SK-N-SH treated with all-trans-retinoic acid at 6 μM for 48 hours (cell line): ENCODE measurements at regions not wholly inside any gene's neighbourhood (a gene's known extent, or its start where the extent isn't known, plus 50 kb on each side); places are given as distances from the start of the nearest gene placed in this dataset.

Experiments
- ATAC-seq: fragments of 200-7000 bp; cut with Tn5 transposase; 3 replicates; pipeline ENCODE4 v1.9.1; 2020; ENCODE audit warnings: mild to moderate bottlenecking, moderate library complexity
- ARNTL ChIP-seq: fragments of 450-650 bp; formaldehyde crosslinking; IDR thresholded peaks from 2 replicates; pipeline ENCODE4 v1.5.0; 2020; ENCODE audit warnings: low read depth, mild to moderate bottlenecking, moderate library complexity, borderline replicate concordance
- BACH2 ChIP-seq: fragments of 250-450 bp; sonication (Bioruptor Pico); IDR thresholded peaks from 2 replicates; pipeline ENCODE4 v1.9.0; 2021; ENCODE audit warnings: mild to moderate bottlenecking, borderline replicate concordance
- CSDC2 ChIP-seq: fragments of 250-450 bp; sonication (Bioruptor Pico); IDR thresholded peaks from 2 replicates; pipeline ENCODE4 v1.5.0; 2020; ENCODE audit warnings: mild to moderate bottlenecking, moderate library complexity
- ESRRG ChIP-seq: fragments of 250-450 bp; sonication (Bioruptor Pico); IDR thresholded peaks from 2 replicates; pipeline ENCODE4 v1.6.1; 2021; ENCODE audit warnings: mild to moderate bottlenecking
- ISL1 ChIP-seq: fragments of 250-450 bp; sonication (Bioruptor Pico); IDR thresholded peaks from 2 replicates; pipeline ENCODE4 v2.1.2; 2022; ENCODE audit warnings: mild to moderate bottlenecking, moderate library complexity
- OSR1 ChIP-seq: fragments of 250-450 bp; sonication (Bioruptor Pico); IDR thresholded peaks from 2 replicates; pipeline ENCODE4 v1.8.0; 2022; ENCODE audit warnings: moderate library complexity, mild to moderate bottlenecking, inconsistent platforms
- PPARA ChIP-seq: fragments of 250-450 bp; sonication (Bioruptor Pico); IDR thresholded peaks from 2 replicates; pipeline ENCODE4 v1.5.0; 2020; ENCODE audit warnings: mild to moderate bottlenecking, borderline replicate concordance
- RARB ChIP-seq: fragments of 250-450 bp; sonication (Bioruptor Pico); IDR thresholded peaks from 2 replicates; pipeline ENCODE4 v1.8.0; 2021; ENCODE audit warnings: mild to moderate bottlenecking, moderate library complexity
- SNAI2 ChIP-seq: fragments of 250-450 bp; sonication (Bioruptor Pico); IDR thresholded peaks from 2 replicates; pipeline ENCODE4 v1.5.0; 2020; ENCODE audit warnings: mild to moderate bottlenecking, moderate library complexity
- TCF4 ChIP-seq: fragments of 250-450 bp; sonication (Bioruptor Pico); IDR thresholded peaks from 2 replicates; pipeline ENCODE4 v1.8.0; 2021; ENCODE audit warnings: mild to moderate bottlenecking, moderate library complexity, borderline replicate concordance
- TOX ChIP-seq: fragments of 250-450 bp; sonication (Bioruptor Pico); IDR thresholded peaks from 2 replicates; pipeline ENCODE4 v1.8.0; 2021; ENCODE audit warnings: mild to moderate bottlenecking, moderate library complexity, borderline replicate concordance
- ZC3H10 ChIP-seq: fragments of 250-450 bp; sonication (Bioruptor Pico); IDR thresholded peaks from 2 replicates; pipeline ENCODE4 v1.5.1; 2021; ENCODE audit warnings: mild to moderate bottlenecking, moderate library complexity
- ZFP3 ChIP-seq: fragments of 250-450 bp; sonication (Bioruptor Pico); IDR thresholded peaks from 2 replicates; pipeline ENCODE4 v1.5.0; 2020; ENCODE audit warnings: mild to moderate bottlenecking, moderate library complexity
- ZFP30 ChIP-seq: fragments of 450-650 bp; formaldehyde crosslinking; IDR thresholded peaks from 2 replicates; pipeline ENCODE4 v1.5.0; 2022; ENCODE audit warnings: mild to moderate bottlenecking, moderate library complexity
- ZNF70 ChIP-seq: fragments of 450-650 bp; formaldehyde crosslinking; IDR thresholded peaks from 2 replicates; pipeline ENCODE4 v1.5.0; 2020; ENCODE audit warnings: mild to moderate bottlenecking, moderate library complexity
- ZNF8 ChIP-seq: fragments of 450-650 bp; formaldehyde crosslinking; IDR thresholded peaks from 2 replicates; pipeline ENCODE4 v1.5.0; 2020; ENCODE audit warnings: mild to moderate bottlenecking, moderate library complexity
- TF ChIP-seq, protein P1 (sequence below): fragments of 250-450 bp; sonication (Bioruptor Pico); IDR thresholded peaks from 2 replicates; pipeline ENCODE4 v1.5.1; 2021; ENCODE audit warnings: mild to moderate bottlenecking, moderate library complexity
- TF ChIP-seq, protein P2 (sequence below): fragments of 250-450 bp; sonication (Bioruptor Pico); IDR thresholded peaks from 2 replicates; pipeline ENCODE4 v1.5.0; 2020; ENCODE audit warnings: mild to moderate bottlenecking, moderate library complexity
- TF ChIP-seq, protein P3 (sequence below): fragments of 250-450 bp; sonication (Bioruptor Pico); IDR thresholded peaks from 2 replicates; pipeline ENCODE4 v1.5.1; 2020; ENCODE audit warnings: low read depth, mild to moderate bottlenecking, moderate library complexity
- TF ChIP-seq, protein P4 (sequence below): fragments of 250-450 bp; sonication (Bioruptor Pico); IDR thresholded peaks from 2 replicates; pipeline ENCODE4 v1.8.0; 2020; ENCODE audit warnings: mild to moderate bottlenecking, moderate library complexity, borderline replicate concordance

DNA sequence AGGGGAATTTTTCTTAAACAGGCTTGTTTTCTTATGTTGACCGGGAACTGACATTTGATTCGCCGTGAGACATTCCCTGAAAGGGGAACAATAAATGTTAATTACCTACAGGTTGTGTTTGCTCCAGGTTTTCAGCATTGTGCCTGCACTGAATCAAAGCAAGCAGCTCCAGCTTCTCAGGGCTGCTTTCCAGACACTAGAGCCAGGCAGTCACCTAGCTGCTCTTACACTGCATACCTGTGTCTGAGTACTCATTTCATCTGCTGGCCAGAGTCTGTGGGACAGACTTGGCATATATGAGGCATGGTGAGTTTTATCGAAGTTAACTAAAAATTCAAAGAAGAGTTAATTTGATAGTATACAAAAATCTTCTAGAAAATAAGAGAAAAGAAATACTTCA is 951.8 kb upstream of the MAP3K7 start:
- no peak for ATAC-seq
- TF ChIP-seq, protein P1, sequence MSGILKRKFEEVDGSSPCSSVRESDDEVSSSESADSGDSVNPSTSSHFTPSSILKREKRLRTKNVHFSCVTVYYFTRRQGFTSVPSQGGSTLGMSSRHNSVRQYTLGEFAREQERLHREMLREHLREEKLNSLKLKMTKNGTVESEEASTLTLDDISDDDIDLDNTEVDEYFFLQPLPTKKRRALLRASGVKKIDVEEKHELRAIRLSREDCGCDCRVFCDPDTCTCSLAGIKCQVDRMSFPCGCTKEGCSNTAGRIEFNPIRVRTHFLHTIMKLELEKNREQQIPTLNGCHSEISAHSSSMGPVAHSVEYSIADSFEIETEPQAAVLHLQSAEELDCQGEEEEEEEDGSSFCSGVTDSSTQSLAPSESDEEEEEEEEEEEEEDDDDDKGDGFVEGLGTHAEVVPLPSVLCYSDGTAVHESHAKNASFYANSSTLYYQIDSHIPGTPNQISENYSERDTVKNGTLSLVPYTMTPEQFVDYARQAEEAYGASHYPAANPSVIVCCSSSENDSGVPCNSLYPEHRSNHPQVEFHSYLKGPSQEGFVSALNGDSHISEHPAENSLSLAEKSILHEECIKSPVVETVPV = no peak
- TF ChIP-seq RARB (CRISPR knock-in tag) (no peak), ZFP30 (CRISPR knock-in tag) (no peak), OSR1 (no peak), ARNTL (CRISPR knock-in tag) (no peak), ISL1 (CRISPR knock-in tag) (no peak), ZC3H10 (CRISPR knock-in tag) (no peak), TOX (CRISPR knock-in tag) (no peak), CSDC2 (CRISPR knock-in tag) (no peak), ZNF70 (CRISPR knock-in tag) (no peak), PPARA (CRISPR knock-in tag) (no peak), ZNF8 (no peak), ESRRG (CRISPR knock-in tag) (no peak), SNAI2 (CRISPR knock-in tag) (no peak), BACH2 (CRISPR knock-in tag) (no peak), TCF4 (CRISPR knock-in tag) (no peak)
- TF ChIP-seq, protein P2, sequence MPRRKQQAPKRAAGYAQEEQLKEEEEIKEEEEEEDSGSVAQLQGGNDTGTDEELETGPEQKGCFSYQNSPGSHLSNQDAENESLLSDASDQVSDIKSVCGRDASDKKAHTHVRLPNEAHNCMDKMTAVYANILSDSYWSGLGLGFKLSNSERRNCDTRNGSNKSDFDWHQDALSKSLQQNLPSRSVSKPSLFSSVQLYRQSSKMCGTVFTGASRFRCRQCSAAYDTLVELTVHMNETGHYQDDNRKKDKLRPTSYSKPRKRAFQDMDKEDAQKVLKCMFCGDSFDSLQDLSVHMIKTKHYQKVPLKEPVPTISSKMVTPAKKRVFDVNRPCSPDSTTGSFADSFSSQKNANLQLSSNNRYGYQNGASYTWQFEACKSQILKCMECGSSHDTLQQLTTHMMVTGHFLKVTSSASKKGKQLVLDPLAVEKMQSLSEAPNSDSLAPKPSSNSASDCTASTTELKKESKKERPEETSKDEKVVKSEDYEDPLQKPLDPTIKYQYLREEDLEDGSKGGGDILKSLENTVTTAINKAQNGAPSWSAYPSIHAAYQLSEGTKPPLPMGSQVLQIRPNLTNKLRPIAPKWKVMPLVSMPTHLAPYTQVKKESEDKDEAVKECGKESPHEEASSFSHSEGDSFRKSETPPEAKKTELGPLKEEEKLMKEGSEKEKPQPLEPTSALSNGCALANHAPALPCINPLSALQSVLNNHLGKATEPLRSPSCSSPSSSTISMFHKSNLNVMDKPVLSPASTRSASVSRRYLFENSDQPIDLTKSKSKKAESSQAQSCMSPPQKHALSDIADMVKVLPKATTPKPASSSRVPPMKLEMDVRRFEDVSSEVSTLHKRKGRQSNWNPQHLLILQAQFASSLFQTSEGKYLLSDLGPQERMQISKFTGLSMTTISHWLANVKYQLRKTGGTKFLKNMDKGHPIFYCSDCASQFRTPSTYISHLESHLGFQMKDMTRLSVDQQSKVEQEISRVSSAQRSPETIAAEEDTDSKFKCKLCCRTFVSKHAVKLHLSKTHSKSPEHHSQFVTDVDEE = no peak
- TF ChIP-seq, protein P3, sequence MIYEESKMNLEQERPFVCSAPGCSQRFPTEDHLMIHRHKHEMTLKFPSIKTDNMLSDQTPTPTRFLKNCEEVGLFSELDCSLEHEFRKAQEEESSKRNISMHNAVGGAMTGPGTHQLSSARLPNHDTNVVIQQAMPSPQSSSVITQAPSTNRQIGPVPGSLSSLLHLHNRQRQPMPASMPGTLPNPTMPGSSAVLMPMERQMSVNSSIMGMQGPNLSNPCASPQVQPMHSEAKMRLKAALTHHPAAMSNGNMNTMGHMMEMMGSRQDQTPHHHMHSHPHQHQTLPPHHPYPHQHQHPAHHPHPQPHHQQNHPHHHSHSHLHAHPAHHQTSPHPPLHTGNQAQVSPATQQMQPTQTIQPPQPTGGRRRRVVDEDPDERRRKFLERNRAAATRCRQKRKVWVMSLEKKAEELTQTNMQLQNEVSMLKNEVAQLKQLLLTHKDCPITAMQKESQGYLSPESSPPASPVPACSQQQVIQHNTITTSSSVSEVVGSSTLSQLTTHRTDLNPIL = no peak
- TF ChIP-seq, protein P4, sequence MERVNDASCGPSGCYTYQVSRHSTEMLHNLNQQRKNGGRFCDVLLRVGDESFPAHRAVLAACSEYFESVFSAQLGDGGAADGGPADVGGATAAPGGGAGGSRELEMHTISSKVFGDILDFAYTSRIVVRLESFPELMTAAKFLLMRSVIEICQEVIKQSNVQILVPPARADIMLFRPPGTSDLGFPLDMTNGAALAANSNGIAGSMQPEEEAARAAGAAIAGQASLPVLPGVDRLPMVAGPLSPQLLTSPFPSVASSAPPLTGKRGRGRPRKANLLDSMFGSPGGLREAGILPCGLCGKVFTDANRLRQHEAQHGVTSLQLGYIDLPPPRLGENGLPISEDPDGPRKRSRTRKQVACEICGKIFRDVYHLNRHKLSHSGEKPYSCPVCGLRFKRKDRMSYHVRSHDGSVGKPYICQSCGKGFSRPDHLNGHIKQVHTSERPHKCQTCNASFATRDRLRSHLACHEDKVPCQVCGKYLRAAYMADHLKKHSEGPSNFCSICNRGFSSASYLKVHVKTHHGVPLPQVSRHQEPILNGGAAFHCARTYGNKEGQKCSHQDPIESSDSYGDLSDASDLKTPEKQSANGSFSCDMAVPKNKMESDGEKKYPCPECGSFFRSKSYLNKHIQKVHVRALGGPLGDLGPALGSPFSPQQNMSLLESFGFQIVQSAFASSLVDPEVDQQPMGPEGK (CRISPR knock-in tag) = no peak

DNA sequence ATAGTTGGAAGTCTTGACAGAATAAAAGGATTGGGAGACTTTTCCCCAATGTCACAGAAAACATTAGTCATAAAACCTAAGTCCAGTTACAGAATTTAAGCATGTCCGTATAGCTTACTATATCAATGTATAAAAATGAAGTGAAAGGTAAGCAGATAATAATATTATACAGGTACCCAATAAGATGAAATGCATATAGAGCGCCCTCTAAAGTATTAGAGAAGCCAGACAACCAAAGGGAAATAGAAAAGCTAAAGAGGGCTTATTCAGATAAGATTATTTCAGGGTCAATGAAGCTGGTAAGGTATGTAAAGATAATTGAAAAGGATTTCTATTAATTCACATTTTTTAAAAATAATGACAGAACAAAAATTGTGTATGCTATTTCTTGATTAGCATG is 947.7 kb upstream of the MAP3K7 start:
- ATAC-seq = no peak
- TF ChIP-seq ZC3H10 (CRISPR knock-in tag) (no peak), ARNTL (CRISPR knock-in tag) (no peak), ZFP3 (CRISPR knock-in tag) (no peak), OSR1 (no peak), ESRRG (CRISPR knock-in tag) (no peak), SNAI2 (CRISPR knock-in tag) (no peak), RARB (CRISPR knock-in tag) (no peak)
- TF ChIP-seq, protein P4 (CRISPR knock-in tag) = no peak
- TF ChIP-seq, protein P2 = no peak
